ENCODE measurements at regions not wholly inside any gene's neighbourhood (a gene's known extent, or its start where the extent isn't known, plus 50 kb on each side); places are given as distances from the start of the nearest gene placed in this dataset.

GRCh38 chr11:129731316-129731715, 84.3 kb upstream of the TMEM45B start:
- no peaks in the 10 kb centered on the region for H3K27me3 ChIP-seq (ENCODE audit: control insufficient read depth in 1 of 2, insufficient read depth in 2 of 2, low read length in 2 of 2)
- H3K9me3 ChIP-seq (ENCODE audit: control insufficient read depth in 1 of 2, insufficient read depth in 1 of 2, low read length in 2 of 2): no peaks in the 10 kb centered on the region
- no peak for ATAC-seq (ENCODE audit: poor library complexity)
- H3K27me3 Mint-ChIP-seq: peaks cover 5% of the 10 kb centered on the region
- no peaks in the 10 kb centered on the region for H3K36me3 Mint-ChIP-seq (ENCODE audit: low read depth)
- H3K4me1 Mint-ChIP-seq (ENCODE audit: low read depth): no peaks in the 10 kb centered on the region
- POLR2A ChIA-PET: no interaction called here
- no peak for DNase-seq
- no peaks in the 10 kb centered on the region for H3K4me1 ChIP-seq (ENCODE audit: insufficient read depth, low read length)
- CTCF ChIA-PET: no interaction called here
- no peaks in the 10 kb centered on the region for H3K36me3 ChIP-seq (ENCODE audit: insufficient read depth, low read length)
- no peak overlapping the region for H3K27ac ChIP-seq (ENCODE audit: low read depth in 1 of 2, low read length in 2 of 2)
- H3K27ac Mint-ChIP-seq: no peak overlapping the region
- intact Hi-C loops (cut with DNase I, micrococcal nuclease): no loop called here
- no peaks in the 10 kb centered on the region for H3K9me3 Mint-ChIP-seq
- H3K4me3 ChIP-seq (ENCODE audit: low read length): no peak overlapping the region
- no peak for TF ChIP-seq CTCF (IDR thresholded peaks at IDR 0.05)
- no peak overlapping the region for H3K4me3 Mint-ChIP-seq

GRCh38 chr11:129732941-129733340, 82.7 kb upstream of the TMEM45B start:
- H3K36me3 Mint-ChIP-seq (ENCODE audit: low read depth): no peaks in the 10 kb centered on the region
- no peak for DNase-seq
- Histone ChIP-seq H3K9me3 (ENCODE audit: control insufficient read depth in 1 of 2, insufficient read depth in 1 of 2, low read length in 2 of 2) (no peaks in the 10 kb centered on the region), H3K27me3 (ENCODE audit: control insufficient read depth in 1 of 2, insufficient read depth in 2 of 2, low read length in 2 of 2) (no peaks in the 10 kb centered on the region), H3K4me1 (ENCODE audit: insufficient read depth, low read length) (no peaks in the 10 kb centered on the region), H3K36me3 (ENCODE audit: insufficient read depth, low read length) (no peaks in the 10 kb centered on the region), H3K27ac (ENCODE audit: low read depth in 1 of 2, low read length in 2 of 2) (no peak overlapping the region), H3K4me3 (ENCODE audit: low read length) (no peak overlapping the region)
- intact Hi-C loops (cut with DNase I, micrococcal nuclease): no loop called here
- H3K27me3 Mint-ChIP-seq: peaks cover 16% of the 10 kb centered on the region
- ChIA-PET CTCF (no interaction called here), POLR2A (no interaction called here)
- ATAC-seq (ENCODE audit: poor library complexity): no peak
- no peak overlapping the region for H3K4me3 Mint-ChIP-seq
- no peak for TF ChIP-seq CTCF (IDR thresholded peaks at IDR 0.05)
- H3K9me3 Mint-ChIP-seq: no peaks in the 10 kb centered on the region
- H3K27ac Mint-ChIP-seq: no peak overlapping the region
- H3K4me1 Mint-ChIP-seq (ENCODE audit: low read depth): no peaks in the 10 kb centered on the region

- Histone ChIP-seq H3K27ac (ENCODE audit: low read depth in 1 of 2, low read length in 2 of 2) (no peak overlapping the region), H3K27me3 (ENCODE audit: control insufficient read depth in 1 of 2, insufficient read depth in 2 of 2, low read length in 2 of 2) (no peaks in the 10 kb centered on the region), H3K9me3 (ENCODE audit: control insufficient read depth in 1 of 2, insufficient read depth in 1 of 2, low read length in 2 of 2) (no peaks in the 10 kb centered on the region), H3K36me3 (ENCODE audit: insufficient read depth, low read length) (no peaks in the 10 kb centered on the region), H3K4me1 (ENCODE audit: insufficient read depth, low read length) (no peaks in the 10 kb centered on the region), H3K4me3 (ENCODE audit: low read length) (no peak overlapping the region)
- POLR2A ChIA-PET: no interaction called here
- intact Hi-C loops (cut with DNase I, micrococcal nuclease): no loop called here
- TF ChIP-seq CTCF (IDR thresholded peaks at IDR 0.05): no peak
- DNase-seq: no peak
- Mint-ChIP-seq H3K4me3 (no peak overlapping the region), H3K27ac (no peak overlapping the region), H3K36me3 (ENCODE audit: low read depth) (no peaks in the 10 kb centered on the region), H3K27me3 (peaks cover 16% of the 10 kb centered on the region), H3K9me3 (no peaks in the 10 kb centered on the region), H3K4me1 (ENCODE audit: low read depth) (no peaks in the 10 kb centered on the region)
- ATAC-seq (ENCODE audit: poor library complexity): no peak
- CTCF ChIA-PET: no interaction called here
Observed at GRCh38 chr11:129733384-129733783, 82.3 kb upstream of the TMEM45B start.

All from CD4-positive, alpha-beta T cell (primary cell).